ENCODE measurements at regions not wholly inside any gene's neighbourhood (a gene's known extent, or its start where the extent isn't known, plus 50 kb on each side); places are given as distances from the start of the nearest gene placed in this dataset.

GRCh38 chr10:30774261-30774660 is 144.7 kb upstream of the LYZL2 start:
- H3K27me3 Mint-ChIP-seq = no peaks in the 10 kb centered on the region
- H3K9me3 Mint-ChIP-seq = no peaks in the 10 kb centered on the region
- no peak overlapping the region for H3K27ac Mint-ChIP-seq
- no peaks in the 10 kb centered on the region for H3K36me3 Mint-ChIP-seq
- no peaks in the 10 kb centered on the region for H3K4me1 Mint-ChIP-seq
- no peak overlapping the region for H3K4me3 Mint-ChIP-seq

GRCh38 chr10:30773501-30773900 is 143.9 kb upstream of the LYZL2 start:
- Mint-ChIP-seq H3K27ac (no peak overlapping the region), H3K4me1 (no peaks in the 10 kb centered on the region), H3K9me3 (no peaks in the 10 kb centered on the region), H3K27me3 (no peaks in the 10 kb centered on the region), H3K36me3 (no peaks in the 10 kb centered on the region), H3K4me3 (no peak overlapping the region)

GRCh38 chr10:30770816-30771215 is 141.3 kb upstream of the LYZL2 start:
- H3K27ac Mint-ChIP-seq = no peak overlapping the region
- no peaks in the 10 kb centered on the region for H3K4me1 Mint-ChIP-seq
- no peak overlapping the region for H3K4me3 Mint-ChIP-seq
- H3K36me3 Mint-ChIP-seq = no peaks in the 10 kb centered on the region
- no peaks in the 10 kb centered on the region for H3K9me3 Mint-ChIP-seq
- H3K27me3 Mint-ChIP-seq = no peaks in the 10 kb centered on the region

DNA sequence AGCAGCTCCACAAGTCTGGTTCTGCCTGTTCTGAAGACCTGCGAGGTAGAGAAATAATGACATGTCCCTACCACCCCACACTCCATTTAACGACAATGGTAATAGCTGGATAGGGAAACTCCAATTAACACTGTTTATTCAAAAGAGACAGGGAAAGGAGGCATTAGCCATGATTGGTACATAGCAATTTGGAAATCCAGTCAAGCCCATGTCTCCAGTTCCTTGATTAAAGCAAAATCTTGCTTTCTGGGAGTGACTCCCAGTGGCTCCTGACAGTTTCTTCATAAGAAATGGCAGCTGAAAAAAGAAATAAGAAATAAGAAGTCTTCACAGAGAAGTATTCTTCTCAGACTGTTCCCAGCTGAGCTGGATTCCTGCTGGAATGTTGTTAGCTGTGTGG is 140.7 kb upstream of the LYZL2 start:
- no peak overlapping the region for H3K27ac Mint-ChIP-seq
- no peaks in the 10 kb centered on the region for H3K9me3 Mint-ChIP-seq
- no peaks in the 10 kb centered on the region for H3K4me1 Mint-ChIP-seq
- H3K36me3 Mint-ChIP-seq = no peaks in the 10 kb centered on the region
- no peak overlapping the region for H3K4me3 Mint-ChIP-seq
- no peaks in the 10 kb centered on the region for H3K27me3 Mint-ChIP-seq

DNA sequence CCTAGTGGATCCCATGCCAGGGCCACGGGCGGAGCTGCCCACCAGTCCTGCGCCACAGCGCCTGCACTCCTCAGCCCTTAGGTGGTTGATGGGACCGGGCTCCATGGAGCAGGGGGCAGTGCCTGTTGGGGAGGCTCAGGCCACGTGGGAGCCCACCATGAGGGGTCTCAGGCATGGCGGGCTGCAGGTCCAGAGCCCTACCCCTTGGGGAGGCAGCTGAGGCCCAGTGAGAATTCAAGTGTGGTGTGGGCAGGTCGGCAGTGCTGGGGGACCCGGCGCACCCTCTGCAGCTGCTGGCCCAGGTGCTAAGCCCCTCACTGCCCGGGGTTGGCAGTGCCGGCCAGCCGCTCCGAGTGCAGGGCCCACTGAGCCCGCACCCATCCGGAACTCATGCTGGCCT is 139.8 kb upstream of the LYZL2 start:
- H3K4me1 Mint-ChIP-seq = no peaks in the 10 kb centered on the region
- no peaks in the 10 kb centered on the region for H3K27me3 Mint-ChIP-seq
- H3K36me3 Mint-ChIP-seq = no peaks in the 10 kb centered on the region
- no peak overlapping the region for H3K4me3 Mint-ChIP-seq
- H3K9me3 Mint-ChIP-seq = no peaks in the 10 kb centered on the region
- no peak overlapping the region for H3K27ac Mint-ChIP-seq

DNA sequence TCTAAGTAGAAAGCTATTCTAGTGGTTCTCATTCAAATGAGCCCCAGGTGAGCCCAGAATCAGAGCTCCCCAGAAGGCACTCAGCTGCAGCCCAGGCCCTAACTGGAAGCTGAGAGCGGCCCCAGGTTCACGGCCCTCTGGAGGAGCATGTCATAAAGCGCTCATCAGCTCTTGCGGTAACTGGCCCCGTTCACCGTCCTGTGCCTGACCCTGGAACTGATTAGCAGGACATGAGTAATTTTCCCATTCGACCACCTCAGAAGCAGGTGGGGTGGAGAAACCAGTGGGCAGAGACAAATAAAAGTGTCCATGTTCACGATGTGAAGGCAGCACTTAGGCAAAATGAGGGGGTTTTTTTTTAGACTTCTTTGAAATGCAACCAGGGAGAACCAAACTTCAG is 136.1 kb upstream of the LYZL2 start:
- no peak overlapping the region for H3K4me3 Mint-ChIP-seq
- no peaks in the 10 kb centered on the region for H3K4me1 Mint-ChIP-seq
- H3K9me3 Mint-ChIP-seq = no peaks in the 10 kb centered on the region
- H3K27me3 Mint-ChIP-seq = no peaks in the 10 kb centered on the region
- H3K36me3 Mint-ChIP-seq = no peaks in the 10 kb centered on the region
- H3K27ac Mint-ChIP-seq = no peak overlapping the region

DNA sequence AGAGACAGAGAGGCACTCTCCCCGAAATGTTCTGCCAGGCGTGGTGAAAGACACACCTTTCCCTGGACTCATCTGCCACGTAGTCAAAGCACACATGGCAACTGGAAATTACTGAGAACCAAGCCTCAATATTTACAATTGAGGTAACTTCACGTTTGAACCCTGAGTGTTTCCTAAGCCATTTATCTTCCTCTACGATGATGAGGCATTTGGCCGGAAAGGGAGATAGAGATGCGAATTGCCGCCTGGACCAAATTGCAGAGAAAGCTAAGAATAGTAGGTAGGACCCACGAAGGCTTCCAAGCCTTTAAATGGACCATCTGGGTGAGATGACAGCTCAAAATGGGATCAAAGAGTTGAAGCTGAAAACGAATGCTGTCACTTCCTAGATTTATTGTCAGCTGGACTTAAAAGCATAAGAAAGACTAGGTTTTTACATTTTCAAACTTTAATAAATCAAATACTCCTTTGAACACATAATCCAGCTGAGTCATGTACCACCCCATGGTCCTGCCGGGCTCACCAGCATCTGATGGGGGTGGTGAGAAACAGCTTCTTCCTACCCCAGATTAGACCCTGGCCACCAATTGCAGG is 135.6 kb upstream of the LYZL2 start:
- Mint-ChIP-seq H3K9me3 (no peaks in the 10 kb centered on the region), H3K4me1 (no peaks in the 10 kb centered on the region), H3K4me3 (no peak overlapping the region), H3K27ac (no peak overlapping the region), H3K27me3 (no peaks in the 10 kb centered on the region), H3K36me3 (no peaks in the 10 kb centered on the region)

DNA sequence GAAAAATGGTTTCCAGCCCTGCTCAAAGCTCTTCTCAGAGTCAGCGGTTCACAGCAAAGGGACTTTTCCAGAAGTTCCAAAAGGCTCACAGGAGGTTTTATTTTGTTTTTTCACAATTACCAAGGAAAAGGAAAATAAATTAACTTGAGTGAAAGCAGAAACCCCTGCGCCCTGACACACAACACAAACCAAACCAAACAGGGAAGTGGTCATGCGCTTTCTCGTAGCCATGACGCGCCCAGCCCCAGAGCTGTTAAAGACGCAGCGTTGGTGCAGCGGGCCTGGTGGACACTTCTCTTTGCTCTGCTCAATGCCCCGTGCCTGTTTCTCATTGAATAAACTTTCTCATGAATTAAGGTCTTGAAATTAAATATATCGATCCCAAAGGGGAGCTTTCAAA is 134.4 kb upstream of the LYZL2 start:
- H3K4me1 Mint-ChIP-seq = no peaks in the 10 kb centered on the region
- H3K36me3 Mint-ChIP-seq = no peaks in the 10 kb centered on the region
- no peak overlapping the region for H3K27ac Mint-ChIP-seq
- no peaks in the 10 kb centered on the region for H3K9me3 Mint-ChIP-seq
- H3K4me3 Mint-ChIP-seq = no peak overlapping the region
- H3K27me3 Mint-ChIP-seq = no peaks in the 10 kb centered on the region

GRCh38 chr10:30762620-30763019 is 133.1 kb upstream of the LYZL2 start:
- H3K36me3 Mint-ChIP-seq = no peaks in the 10 kb centered on the region
- H3K27me3 Mint-ChIP-seq = no peaks in the 10 kb centered on the region
- H3K9me3 Mint-ChIP-seq = no peaks in the 10 kb centered on the region
- no peak overlapping the region for H3K4me3 Mint-ChIP-seq
- no peak overlapping the region for H3K27ac Mint-ChIP-seq
- H3K4me1 Mint-ChIP-seq = no peaks in the 10 kb centered on the region

DNA sequence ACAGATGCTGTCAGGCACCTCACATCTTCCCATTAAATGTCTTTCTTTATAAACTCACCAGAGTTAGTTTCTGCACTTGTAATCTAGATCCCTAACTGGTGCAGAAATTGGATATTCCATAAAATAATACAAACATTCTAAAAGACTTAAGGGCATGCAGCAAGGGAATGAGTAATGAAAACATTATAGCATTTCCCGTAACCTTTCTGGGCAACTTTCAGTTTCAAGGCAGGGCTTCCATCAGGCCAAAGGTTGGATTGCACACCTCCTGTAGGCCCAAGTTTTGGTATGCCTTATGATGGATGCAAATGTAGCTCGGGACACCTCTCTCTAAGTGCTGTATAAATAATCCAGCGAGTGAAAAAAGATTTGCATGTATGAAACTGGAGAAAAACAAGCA is 129.9 kb upstream of the LYZL2 start:
- H3K27me3 Mint-ChIP-seq = no peaks in the 10 kb centered on the region
- no peak overlapping the region for H3K27ac Mint-ChIP-seq
- H3K9me3 Mint-ChIP-seq = no peaks in the 10 kb centered on the region
- H3K36me3 Mint-ChIP-seq = no peaks in the 10 kb centered on the region
- no peaks in the 10 kb centered on the region for H3K4me1 Mint-ChIP-seq
- no peak overlapping the region for H3K4me3 Mint-ChIP-seq

DNA sequence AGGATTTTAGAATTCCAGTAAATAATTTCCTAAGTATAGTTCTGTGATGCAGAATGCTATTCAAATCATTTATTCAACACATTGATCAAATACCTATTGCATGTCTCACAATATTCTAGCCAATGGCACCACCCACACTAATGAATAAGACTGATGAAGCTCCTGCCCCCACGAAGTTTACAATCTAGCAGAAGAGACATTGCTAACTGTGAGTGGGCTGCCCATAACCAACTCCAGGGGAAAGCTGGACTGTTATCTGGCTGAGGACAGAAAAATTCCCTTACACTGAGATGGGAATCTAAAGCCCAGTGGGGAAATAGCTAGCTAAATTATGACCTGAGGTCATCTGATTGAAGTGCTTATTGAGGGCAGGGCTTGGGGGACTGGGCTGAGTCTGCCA is 128.8 kb upstream of the LYZL2 start:
- Mint-ChIP-seq H3K9me3 (no peaks in the 10 kb centered on the region), H3K27ac (no peak overlapping the region), H3K4me1 (no peaks in the 10 kb centered on the region), H3K36me3 (no peaks in the 10 kb centered on the region), H3K27me3 (no peaks in the 10 kb centered on the region), H3K4me3 (no peak overlapping the region)

GRCh38 chr10:30756896-30757295 is 127.3 kb upstream of the LYZL2 start:
- Mint-ChIP-seq H3K36me3 (no peaks in the 10 kb centered on the region), H3K27ac (no peak overlapping the region), H3K4me3 (no peak overlapping the region), H3K27me3 (peaks cover 1% of the 10 kb centered on the region), H3K9me3 (no peaks in the 10 kb centered on the region), H3K4me1 (peaks cover 2% of the 10 kb centered on the region)

DNA sequence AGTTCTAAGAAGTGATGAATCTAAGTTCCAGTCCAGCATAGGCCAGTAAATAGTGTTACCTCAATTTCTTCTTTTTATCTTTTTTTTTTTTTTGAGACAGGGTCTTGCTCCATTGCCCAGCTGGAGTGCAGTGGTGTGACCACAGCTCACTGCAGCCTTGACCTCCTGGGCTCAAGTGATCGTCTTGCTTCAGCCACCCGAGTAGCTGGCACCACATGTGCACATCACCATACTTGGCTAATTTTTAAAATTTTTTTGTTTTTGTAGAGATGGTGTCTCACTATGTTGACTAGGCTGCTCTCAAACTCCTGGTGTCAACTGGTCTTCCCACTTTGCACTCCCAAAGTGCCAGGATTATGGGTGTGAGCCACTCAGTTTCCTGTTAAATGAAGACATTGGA is 126.6 kb upstream of the LYZL2 start:
- Mint-ChIP-seq H3K27me3 (peaks cover 2% of the 10 kb centered on the region), H3K4me1 (peaks cover 10% of the 10 kb centered on the region), H3K36me3 (no peaks in the 10 kb centered on the region), H3K9me3 (no peaks in the 10 kb centered on the region), H3K4me3 (no peak overlapping the region), H3K27ac (peak overlapping the region; percentile 55)

GRCh38 chr10:30755441-30755953 is 125.9 kb upstream of the LYZL2 start:
- Mint-ChIP-seq H3K4me1 (peaks cover 12% of the 10 kb centered on the region), H3K9me3 (no peaks in the 10 kb centered on the region), H3K4me3 (no peak overlapping the region), H3K36me3 (no peaks in the 10 kb centered on the region), H3K27me3 (peaks cover 2% of the 10 kb centered on the region), H3K27ac (no peak overlapping the region)

DNA sequence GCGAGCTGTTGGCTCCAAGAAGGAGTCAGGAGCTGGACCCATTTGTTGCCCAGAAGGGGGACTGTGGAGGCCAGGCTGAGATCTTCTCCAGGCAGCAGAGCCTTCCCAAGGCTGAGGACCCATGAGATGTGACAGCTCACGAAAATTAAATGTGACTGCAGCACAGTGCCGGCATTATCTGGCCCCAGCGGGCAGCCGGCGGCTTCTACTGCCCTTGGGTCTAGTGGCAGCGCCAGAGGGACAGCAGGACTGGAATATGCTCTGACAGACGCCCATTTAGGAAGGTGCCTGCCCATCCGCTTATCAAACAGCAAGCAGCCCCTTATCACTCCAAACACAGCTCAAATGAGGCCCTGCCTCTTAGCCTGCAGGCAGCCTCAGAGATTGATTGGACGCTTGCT is 122.9 kb upstream of the LYZL2 start:
- Mint-ChIP-seq H3K27me3 (peaks cover 2% of the 10 kb centered on the region), H3K4me3 (no peak overlapping the region), H3K9me3 (no peaks in the 10 kb centered on the region), H3K36me3 (no peaks in the 10 kb centered on the region), H3K27ac (no peak overlapping the region), H3K4me1 (peaks cover 16% of the 10 kb centered on the region)

GRCh38 chr10:30751678-30752331 is 122.3 kb upstream of the LYZL2 start:
- Mint-ChIP-seq H3K36me3 (no peaks in the 10 kb centered on the region), H3K9me3 (no peaks in the 10 kb centered on the region), H3K4me1 (peaks cover 16% of the 10 kb centered on the region), H3K27me3 (peaks cover 2% of the 10 kb centered on the region), H3K27ac (no peak overlapping the region), H3K4me3 (peak overlapping the region; percentile 5)

Measured in activated naive CD4-positive, alpha-beta T cell treated with anti-CD3 and anti-CD28 coated beads, Interleukin-2, amount 50 U/mL, for 24 hours (primary cell).